ENCODE measurements at regions not wholly inside any gene's neighbourhood (a gene's known extent, or its start where the extent isn't known, plus 50 kb on each side); places are given as distances from the start of the nearest gene placed in this dataset.

DNA sequence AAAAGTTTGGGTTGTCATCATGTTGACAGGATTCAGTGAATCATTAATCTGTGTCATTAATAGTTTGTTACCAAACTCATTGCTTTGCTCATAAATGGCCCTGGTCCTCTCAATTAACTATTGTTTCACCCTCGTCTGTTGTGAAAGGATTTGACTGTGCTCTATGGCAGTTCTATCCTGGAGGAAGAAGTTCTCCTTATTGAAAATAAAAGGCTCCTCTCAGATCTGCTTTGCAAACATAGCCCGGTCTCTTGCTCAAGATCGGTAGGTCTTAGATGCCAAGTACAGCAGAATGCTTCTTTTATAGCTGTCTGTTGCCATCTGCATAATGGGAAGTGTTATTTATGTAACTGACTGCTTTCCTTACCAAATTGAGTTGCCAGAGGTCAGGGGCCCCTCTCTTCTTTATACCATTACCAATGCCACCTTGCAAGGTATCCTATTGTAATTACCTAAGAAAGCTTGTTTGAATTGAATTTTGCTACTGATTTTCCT, 146.5 kb downstream of the EBLN2 start:
- TF ChIP-seq GABPA (IDR thresholded peaks at IDR 0.05 in 1 of 2, conservative IDR thresholded peaks at IDR 0.05 in 1 of 2) (no peak), CTCF (IDR thresholded peaks at IDR 0.05; ENCODE audit: low read depth, low read length, missing input control) (no peak), FOXA1 (IDR thresholded peaks at IDR 0.05) (no peak)

Measured in liver (tissue), 3 donors.